Endometrial microvascular endothelial cells (primary cell): ENCODE measurements at regions not wholly inside any gene's neighbourhood (a gene's known extent, or its start where the extent isn't known, plus 50 kb on each side); places are given as distances from the start of the nearest gene placed in this dataset.
"Not testable (repeated sequence)": the region's sequence is repeated elsewhere in the genome, so short reads cannot be mapped to it uniquely, and the experiment has no call there.

Source experiments
- in situ Hi-C: cut with HindIII; loops from 2 replicates; pipeline ENCODE4 v1.10.0; 2017; ENCODE audit warnings: low sequenced_read_pairs, low pct_unique_long_range_greater_than_20kb; ENCODE audit errors: inconsistent ontology term

GRCh38 chr2:55811048-55811447 is 112.5 kb downstream of the EFEMP1 start:
- in situ Hi-C loops: no loop called here

DNA sequence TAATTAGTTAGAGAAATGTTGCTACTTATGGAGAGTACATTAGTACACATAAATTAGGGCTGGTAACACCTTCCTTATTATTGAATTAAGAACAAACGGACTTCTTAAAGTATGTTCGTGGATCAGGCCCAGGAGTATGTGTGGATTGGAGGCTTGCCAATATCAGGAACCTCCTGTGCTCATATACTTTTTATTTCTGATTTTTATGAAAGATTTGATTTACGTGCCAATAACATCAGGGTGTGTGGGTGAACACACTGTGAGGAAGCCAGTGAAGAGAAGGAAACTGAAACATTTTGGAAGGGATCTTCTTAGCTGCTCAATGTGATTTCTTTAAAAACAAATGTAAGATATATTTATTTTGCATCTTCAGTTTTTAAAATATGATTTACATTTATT is 113.0 kb downstream of the EFEMP1 start:
- in situ Hi-C loops: no loop called here

GRCh38 chr2:55809875-55810621 is 113.5 kb downstream of the EFEMP1 start:
- in situ Hi-C loops: no loop called here

- in situ Hi-C loops: no loop called here
These were observed 114.3 kb upstream of the PNPT1 start for GRCh38 chr2:55807900-55808299.

GRCh38 chr2:55805686-55806085 is 112.0 kb upstream of the PNPT1 start:
- in situ Hi-C loops: no loop called here

DNA sequence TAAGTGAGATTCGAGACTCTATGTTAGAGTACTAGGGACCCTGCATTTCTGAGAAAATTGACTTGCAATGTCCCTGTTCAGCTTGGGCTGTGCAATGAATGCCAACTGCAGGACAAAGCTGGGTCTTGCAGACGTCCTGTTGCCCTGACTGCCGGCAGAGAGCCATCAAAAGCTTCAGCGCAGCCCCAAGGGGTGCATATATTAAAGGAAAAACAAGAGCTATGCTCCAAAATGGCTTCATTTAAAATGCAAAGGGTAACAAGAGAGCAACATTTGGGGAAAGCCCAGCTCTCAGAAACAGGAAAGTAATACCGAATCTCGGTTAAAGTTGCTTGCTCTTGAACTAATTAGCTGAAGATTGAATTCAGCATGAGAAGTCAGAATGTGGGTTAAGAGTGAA is 110.9 kb upstream of the PNPT1 start:
- in situ Hi-C loops: no loop called here

GRCh38 chr2:55802067-55802466 is 108.4 kb upstream of the PNPT1 start:
- in situ Hi-C loops: no loop called here

GRCh38 chr2:55801436-55801835 is 107.8 kb upstream of the PNPT1 start:
- in situ Hi-C loops: no loop called here

- in situ Hi-C loops: not testable (repeated sequence)
These were observed 106.0 kb upstream of the PNPT1 start for GRCh38 chr2:55799624-55800023.

GRCh38 chr2:55796121-55796520 is 102.5 kb upstream of the PNPT1 start:
- in situ Hi-C loops: no loop called here

DNA sequence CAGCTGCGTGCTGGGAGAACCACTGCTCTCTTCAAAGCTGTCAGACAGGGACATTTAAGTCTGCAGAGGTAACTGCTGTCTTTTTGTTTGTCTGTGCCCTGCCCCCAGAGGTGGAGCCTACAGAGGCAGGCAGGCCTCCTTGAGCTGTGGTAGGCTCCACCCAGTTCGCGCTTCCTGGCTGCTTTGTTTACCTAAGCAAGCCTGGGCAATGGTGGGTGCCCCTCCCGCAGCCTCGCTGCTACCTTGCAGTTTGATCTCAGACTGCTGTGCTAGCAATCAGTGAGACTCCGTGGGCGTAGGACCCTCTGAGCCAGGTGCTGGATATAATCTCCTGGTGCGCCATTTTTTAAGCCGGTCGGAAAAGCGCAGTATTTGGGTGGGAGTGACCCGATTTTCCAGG is 100.0 kb upstream of the PNPT1 start:
- in situ Hi-C loops: not testable (repeated sequence)

GRCh38 chr2:55786280-55786679 is 92.6 kb upstream of the PNPT1 start:
- in situ Hi-C loops: no loop called here

GRCh38 chr2:55783751-55784150 is 90.1 kb upstream of the PNPT1 start:
- in situ Hi-C loops: loop anchor here (5.0 kb wide), 1 partner anchor 74 kb away; no protein-coding TSS in a partner anchor

GRCh38 chr2:55782528-55783173 is 89.0 kb upstream of the PNPT1 start:
- in situ Hi-C loops: loop anchor here (5.0 kb wide), 1 partner anchor 75 kb away; no protein-coding TSS in a partner anchor

DNA sequence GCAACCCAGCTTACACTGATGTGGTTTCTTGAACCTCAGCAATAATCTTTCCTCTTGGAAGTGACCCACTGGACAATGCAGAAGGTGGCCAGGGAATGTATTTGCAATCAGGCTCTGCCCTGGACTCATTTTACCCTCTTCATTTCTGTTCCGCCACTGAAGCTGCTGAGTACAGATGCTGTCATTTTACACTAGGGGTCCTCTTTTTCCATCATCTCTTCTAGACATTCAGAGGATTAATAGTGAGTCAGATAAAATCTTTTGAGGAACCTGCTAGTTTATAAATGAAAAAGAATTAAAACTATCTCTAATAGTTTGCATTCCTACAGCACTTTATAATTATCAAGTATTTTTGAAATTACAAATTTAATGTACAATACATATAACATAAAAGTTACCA is 87.9 kb upstream of the PNPT1 start:
- in situ Hi-C loops: loop anchor here (5.0 kb wide), 1 partner anchor 76 kb away; no protein-coding TSS in a partner anchor

GRCh38 chr2:55780697-55781096 is 87.1 kb upstream of the PNPT1 start:
- in situ Hi-C loops: loop anchor here (5.0 kb wide), 1 partner anchor 77 kb away; no protein-coding TSS in a partner anchor

GRCh38 chr2:55779459-55780421 is 86.1 kb upstream of the PNPT1 start:
- in situ Hi-C loops: loop anchor here (5.0 kb wide), 1 partner anchor 78 kb away; no protein-coding TSS in a partner anchor

DNA sequence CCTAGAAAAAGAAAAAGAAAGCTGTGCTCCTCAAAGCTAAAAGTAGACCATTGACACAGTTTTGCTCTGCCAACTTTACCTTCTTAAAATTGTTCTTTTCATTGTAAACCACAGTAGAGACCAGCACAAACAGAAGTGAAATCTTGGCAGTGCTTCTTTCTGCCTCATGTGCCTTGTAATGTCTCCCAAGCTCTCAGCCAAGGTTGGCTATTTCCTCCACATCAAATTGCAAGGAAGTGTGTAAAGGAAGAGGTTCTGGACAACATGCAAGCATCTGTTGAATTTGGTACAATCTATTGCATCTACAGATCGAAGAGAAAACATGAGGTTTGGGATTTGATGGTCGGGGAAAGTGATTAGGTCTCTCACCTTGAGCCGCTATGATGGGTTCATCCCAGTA is 83.3 kb upstream of the PNPT1 start:
- in situ Hi-C loops: no loop called here

DNA sequence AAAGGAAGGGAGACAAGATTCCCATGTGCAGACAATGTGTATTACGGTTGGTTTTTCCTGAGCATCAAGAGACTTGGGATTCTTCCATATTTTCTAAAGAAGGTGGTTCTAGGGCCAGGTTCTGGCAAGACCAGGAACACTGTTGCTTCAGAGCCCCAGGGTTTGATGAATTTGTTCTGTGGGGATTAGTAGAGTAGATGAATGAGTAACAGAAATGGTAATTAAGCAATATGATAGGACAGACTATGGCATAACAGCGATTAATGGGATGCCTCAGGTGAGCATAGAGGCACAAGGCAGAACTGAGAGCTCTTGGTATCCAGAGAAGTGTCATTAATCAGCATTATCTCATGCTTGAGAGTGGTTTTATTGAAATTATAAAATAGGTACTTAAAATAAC is 82.8 kb upstream of the PNPT1 start:
- in situ Hi-C loops: no loop called here
